ENCODE measurements at regions not wholly inside any gene's neighbourhood (a gene's known extent, or its start where the extent isn't known, plus 50 kb on each side); places are given as distances from the start of the nearest gene placed in this dataset.

DNA sequence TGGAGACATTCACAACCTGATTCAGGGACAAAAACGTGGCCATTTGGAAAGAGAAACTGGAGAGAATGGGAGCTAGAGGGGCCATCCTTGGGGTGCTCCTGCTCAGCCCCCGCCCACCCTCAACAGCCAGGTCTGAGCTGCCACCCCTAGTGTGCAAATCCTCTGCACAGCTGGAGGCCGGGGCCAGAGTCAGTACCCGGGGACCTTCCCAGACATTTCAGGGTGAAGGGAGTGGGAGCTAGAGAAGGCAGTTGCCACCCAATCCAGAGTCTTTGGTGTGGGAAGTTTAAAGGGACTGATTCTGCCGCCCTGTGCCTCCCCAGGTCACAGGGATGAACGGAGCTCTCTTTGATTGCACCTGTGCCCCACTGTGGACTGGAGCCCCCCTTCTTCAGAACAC, 397.4 kb downstream of the MATN1 start:
- TF ChIP-seq POLR2A (IDR thresholded peaks at IDR 0.05) = no peak
- TF ChIP-seq, protein P1, sequence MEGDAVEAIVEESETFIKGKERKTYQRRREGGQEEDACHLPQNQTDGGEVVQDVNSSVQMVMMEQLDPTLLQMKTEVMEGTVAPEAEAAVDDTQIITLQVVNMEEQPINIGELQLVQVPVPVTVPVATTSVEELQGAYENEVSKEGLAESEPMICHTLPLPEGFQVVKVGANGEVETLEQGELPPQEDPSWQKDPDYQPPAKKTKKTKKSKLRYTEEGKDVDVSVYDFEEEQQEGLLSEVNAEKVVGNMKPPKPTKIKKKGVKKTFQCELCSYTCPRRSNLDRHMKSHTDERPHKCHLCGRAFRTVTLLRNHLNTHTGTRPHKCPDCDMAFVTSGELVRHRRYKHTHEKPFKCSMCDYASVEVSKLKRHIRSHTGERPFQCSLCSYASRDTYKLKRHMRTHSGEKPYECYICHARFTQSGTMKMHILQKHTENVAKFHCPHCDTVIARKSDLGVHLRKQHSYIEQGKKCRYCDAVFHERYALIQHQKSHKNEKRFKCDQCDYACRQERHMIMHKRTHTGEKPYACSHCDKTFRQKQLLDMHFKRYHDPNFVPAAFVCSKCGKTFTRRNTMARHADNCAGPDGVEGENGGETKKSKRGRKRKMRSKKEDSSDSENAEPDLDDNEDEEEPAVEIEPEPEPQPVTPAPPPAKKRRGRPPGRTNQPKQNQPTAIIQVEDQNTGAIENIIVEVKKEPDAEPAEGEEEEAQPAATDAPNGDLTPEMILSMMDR (IDR thresholded peaks at IDR 0.05) = no peak
